H9 (cell line): ENCODE measurements at regions not wholly inside any gene's neighbourhood (a gene's known extent, or its start where the extent isn't known, plus 50 kb on each side); places are given as distances from the start of the nearest gene placed in this dataset.

Experiments
- DNase-seq: peaks from one replicate; pipeline ENCODE4 v3.0.0-alpha.2; 2017
- H2AFZ ChIP-seq: one replicate; pipeline ENCODE4 v1.6.1; 2013; ENCODE audit warnings: mild to moderate bottlenecking, low read length, control low read depth, moderate library complexity
- H2AK5ac ChIP-seq: 2 replicates; pipeline ENCODE4 v1.6.1; 2013; ENCODE audit warnings: low read length, control low read depth, mixed read lengths; ENCODE audit not compliant: insufficient read length
- H2BK120ac ChIP-seq: one replicate; pipeline ENCODE4 v1.6.1; 2013; ENCODE audit warnings: low read depth, mild to moderate bottlenecking, low read length, control low read depth, inconsistent platforms; ENCODE audit not compliant: poor library complexity, severe bottlenecking
- H2BK12ac ChIP-seq: 2 replicates; pipeline ENCODE4 v1.6.1; 2013; ENCODE audit warnings: low read length, control low read depth, mixed read lengths, low read depth; ENCODE audit not compliant: insufficient read length
- H2BK15ac ChIP-seq: 2 replicates; pipeline ENCODE4 v1.6.1; 2013; ENCODE audit warnings: low read depth, low read length, control low read depth
- H2BK20ac ChIP-seq: one replicate; pipeline ENCODE4 v1.6.1; 2013; ENCODE audit warnings: low read depth, mild to moderate bottlenecking, low read length, control low read depth, inconsistent platforms; ENCODE audit not compliant: poor library complexity, severe bottlenecking
- H2BK5ac ChIP-seq: 2 replicates; pipeline ENCODE4 v1.6.1; 2013; ENCODE audit warnings: low read length, control low read depth, mixed read lengths; ENCODE audit not compliant: insufficient read length
- H3K14ac ChIP-seq: 2 replicates; pipeline ENCODE4 v1.6.1; 2013; ENCODE audit warnings: low read length, control low read depth; ENCODE audit not compliant: insufficient read depth
- H3K18ac ChIP-seq: 2 replicates; pipeline ENCODE4 v1.6.1; 2013; ENCODE audit warnings: low read depth, mild to moderate bottlenecking, mixed read lengths, low read length, control low read depth; ENCODE audit not compliant: insufficient read length
- H3K23ac ChIP-seq: 2 replicates; pipeline ENCODE4 v1.6.1; 2013; ENCODE audit warnings: low read length, control low read depth, mixed read lengths, low read depth; ENCODE audit not compliant: insufficient read length
- H3K23me2 ChIP-seq: 2 replicates; pipeline ENCODE4 v1.6.1; 2013; ENCODE audit warnings: low read depth, mild to moderate bottlenecking, mixed read lengths, low read length, control low read depth; ENCODE audit not compliant: insufficient read length, poor library complexity, severe bottlenecking
- H3K27ac ChIP-seq: 2 replicates; pipeline ENCODE4 v1.5.1; 2013; ENCODE audit warnings: low read length, control low read depth, mixed read lengths, low read depth; ENCODE audit not compliant: insufficient read length
- H3K27me3 ChIP-seq: 2 replicates; pipeline ENCODE4 v1.6.1; 2013; ENCODE audit warnings: low read length, control low read depth, inconsistent platforms; ENCODE audit not compliant: insufficient read depth
- H3K4ac ChIP-seq: 2 replicates; pipeline ENCODE4 v1.6.1; 2013; ENCODE audit warnings: low read depth, mild to moderate bottlenecking, control low read depth, inconsistent platforms, low read length, moderate library complexity
- H3K4me1 ChIP-seq: 2 replicates; pipeline ENCODE4 v1.6.1; 2013; ENCODE audit warnings: low read length, control low read depth, inconsistent platforms; ENCODE audit not compliant: insufficient read depth
- H3K4me2 ChIP-seq: 2 replicates; pipeline ENCODE4 v1.6.1; 2013; ENCODE audit warnings: low read length, control low read depth, mixed read lengths; ENCODE audit not compliant: insufficient read length, insufficient read depth
- H3K56ac ChIP-seq: 2 replicates; pipeline ENCODE4 v1.6.1; 2013; ENCODE audit warnings: low read depth, mild to moderate bottlenecking, mixed read lengths, low read length, control low read depth; ENCODE audit not compliant: insufficient read length
- H3K79me1 ChIP-seq: 2 replicates; pipeline ENCODE4 v1.6.1; 2013; ENCODE audit warnings: low read depth, mild to moderate bottlenecking, moderate library complexity, low read length, control low read depth, inconsistent platforms; ENCODE audit not compliant: insufficient read depth, poor library complexity, severe bottlenecking
- H3K79me2 ChIP-seq: 2 replicates; pipeline ENCODE4 v1.6.1; 2013; ENCODE audit warnings: low read length, control low read depth, inconsistent platforms; ENCODE audit not compliant: insufficient read depth
- H3K9ac ChIP-seq: 2 replicates; pipeline ENCODE4 v1.6.1; 2013; ENCODE audit warnings: low read length, control low read depth, mixed read lengths; ENCODE audit not compliant: insufficient read length; ENCODE audit errors: extremely low read depth
- H3K9me3 ChIP-seq: one replicate; pipeline ENCODE4 v1.6.1; 2013; ENCODE audit warnings: low read depth, low read length, inconsistent platforms; ENCODE audit not compliant: control insufficient read depth
- H3T11ph ChIP-seq: one replicate; pipeline ENCODE4 v1.6.1; 2013; ENCODE audit warnings: mild to moderate bottlenecking, low read length, control low read depth, inconsistent platforms
- H4K20me1 ChIP-seq: one replicate; pipeline ENCODE4 v1.6.1; 2013; ENCODE audit not compliant: control insufficient read depth, insufficient read length, insufficient read depth
- H4K5ac ChIP-seq: 2 replicates; pipeline ENCODE4 v1.6.1; 2013; ENCODE audit warnings: low read depth, mild to moderate bottlenecking, mixed read lengths, low read length, control low read depth; ENCODE audit not compliant: insufficient read length
- H4K8ac ChIP-seq: replicated peaks from 2 replicates; pipeline ENCODE4 v1.6.1; 2013; ENCODE audit warnings: low read length, control low read depth, mixed read lengths, low read depth; ENCODE audit not compliant: insufficient read length
- H4K91ac ChIP-seq: 2 replicates; pipeline ENCODE4 v1.6.1; 2013; ENCODE audit warnings: low read depth, mild to moderate bottlenecking, moderate library complexity, mixed read lengths, low read length, control low read depth; ENCODE audit not compliant: insufficient read length
- H3K27ac Mint-ChIP-seq, 3 experiments: 2 replicates in 2 of 3; 3 replicates in 1 of 3; pipeline ENCODE4 v1.8.0; 2020 to 2021; ENCODE audit warnings: mixed read lengths in 3 of 3, mild to moderate bottlenecking in 1 of 3, moderate library complexity in 1 of 3
- H3K27me3 Mint-ChIP-seq: 2 replicates; pipeline ENCODE4 v1.8.0; 2021; ENCODE audit warnings: low read depth, mild to moderate bottlenecking, moderate library complexity, mixed read lengths
- H3K36me3 Mint-ChIP-seq, 3 experiments: 2 replicates in 2 of 3; 3 replicates in 1 of 3; pipeline ENCODE4 v1.8.0; 2020 to 2021; ENCODE audit warnings: low read depth in 3 of 3, mixed read lengths in 3 of 3; ENCODE audit not compliant: insufficient read depth in 1 of 3
- H3K4me1 Mint-ChIP-seq, 2 experiments: 2 replicates each; pipeline ENCODE4 v1.8.0; 2020; ENCODE audit warnings: mixed read lengths in 2 of 2
- H3K4me3 Mint-ChIP-seq, 2 experiments: 2 replicates in 1 of 2; 3 replicates in 1 of 2; pipeline ENCODE4 v1.8.0; 2020 to 2021; ENCODE audit warnings: mild to moderate bottlenecking in 2 of 2, mixed read lengths in 2 of 2, moderate library complexity in 1 of 2
- H3K9me3 Mint-ChIP-seq, 2 experiments: 2 replicates in 1 of 2; 3 replicates in 1 of 2; pipeline ENCODE4 v1.8.0; 2020; ENCODE audit warnings: mild to moderate bottlenecking in 2 of 2, mixed read lengths in 2 of 2, moderate library complexity in 1 of 2
- CTCF ChIP-seq: fragments of 200-600 bp; sonication (generic); conservative IDR thresholded peaks from 3 replicates; pipeline ENCODE4 v1.8.0; 2021; ENCODE audit warnings: antibody characterized with exemption, mild to moderate bottlenecking
- WGBS: extraction: QIAGEN DNeasy Blood & Tissue Kit; methylation state at CpG from one replicate; pipeline ENCODE4 v1.1.7; 2013; ENCODE audit warnings: missing lambda C conversion rate, low lambda C conversion rate, mixed read lengths; ENCODE audit not compliant: insufficient read length; ENCODE audit errors: extremely low coverage; 5-methylcytosine and 5-hydroxymethylcytosine counted together

GRCh38 chr14:35211067-35211466, 81.1 kb upstream of the PSMA6 start:
- Histone ChIP-seq H4K91ac (no peak overlapping the region), H3K4ac (no peak overlapping the region), H3K9ac (no peak overlapping the region), H3K23ac (no peak overlapping the region), H3K27me3 (no peaks in the 10 kb centered on the region), H3K4me2 (no peak overlapping the region), H4K5ac (no peak overlapping the region), H3K56ac (no peak overlapping the region), H2BK20ac (no peak overlapping the region), H2BK15ac (no peak overlapping the region), H3K79me1 (no peaks in the 10 kb centered on the region), H2AK5ac (no peak overlapping the region), H4K20me1 (no peaks in the 10 kb centered on the region), H2BK120ac (no peak overlapping the region), H2BK12ac (no peak overlapping the region), H2AFZ (no peak overlapping the region), H3K23me2 (no peaks in the 10 kb centered on the region), H3K4me1 (no peaks in the 10 kb centered on the region), H2BK5ac (no peak overlapping the region), H3K14ac (no peak overlapping the region), H3K79me2 (no peaks in the 10 kb centered on the region), H4K8ac (no peak overlapping the region), H3K9me3 (no peaks in the 10 kb centered on the region), H3K18ac (no peak overlapping the region), H3T11ph (no peak overlapping the region), H3K27ac (no peak overlapping the region)
- no peak overlapping the region for H3K4me3 Mint-ChIP-seq
- no peaks in the 10 kb centered on the region for H3K36me3 Mint-ChIP-seq
- H3K27me3 Mint-ChIP-seq = no peaks in the 10 kb centered on the region
- no peak for TF ChIP-seq CTCF
- no peak overlapping the region for H3K27ac Mint-ChIP-seq
- H3K9me3 Mint-ChIP-seq = no peaks in the 10 kb centered on the region
- no CpG with 5 or more reads among the region's 2 CpGs for WGBS
- peaks cover 7% of the 10 kb centered on the region in 2 experiments for H3K4me1 Mint-ChIP-seq
- no peak for DNase-seq
